ENCODE measurements at regions not wholly inside any gene's neighbourhood (a gene's known extent, or its start where the extent isn't known, plus 50 kb on each side); places are given as distances from the start of the nearest gene placed in this dataset.

- DNase-seq (ENCODE audit: low spot score) (no peak), ATAC-seq (ENCODE audit: insufficient number of reproducible peaks, low FRiP score, low read depth) (no peak)
- Histone ChIP-seq H3K4me3 (no peak overlapping the region), H3K36me3 (no peaks in the 10 kb centered on the region), H3K27me3 (replicated peaks; ENCODE audit: insufficient read depth) (no peaks in the 10 kb centered on the region), H3K4me1 (ENCODE audit: control insufficient read depth in 1 of 2, low read depth in 2 of 2) (no peaks in the 10 kb centered on the region), H3K27ac (no peak overlapping the region), H3K9me3 (no peaks in the 10 kb centered on the region)
- TF ChIP-seq, protein P1, sequence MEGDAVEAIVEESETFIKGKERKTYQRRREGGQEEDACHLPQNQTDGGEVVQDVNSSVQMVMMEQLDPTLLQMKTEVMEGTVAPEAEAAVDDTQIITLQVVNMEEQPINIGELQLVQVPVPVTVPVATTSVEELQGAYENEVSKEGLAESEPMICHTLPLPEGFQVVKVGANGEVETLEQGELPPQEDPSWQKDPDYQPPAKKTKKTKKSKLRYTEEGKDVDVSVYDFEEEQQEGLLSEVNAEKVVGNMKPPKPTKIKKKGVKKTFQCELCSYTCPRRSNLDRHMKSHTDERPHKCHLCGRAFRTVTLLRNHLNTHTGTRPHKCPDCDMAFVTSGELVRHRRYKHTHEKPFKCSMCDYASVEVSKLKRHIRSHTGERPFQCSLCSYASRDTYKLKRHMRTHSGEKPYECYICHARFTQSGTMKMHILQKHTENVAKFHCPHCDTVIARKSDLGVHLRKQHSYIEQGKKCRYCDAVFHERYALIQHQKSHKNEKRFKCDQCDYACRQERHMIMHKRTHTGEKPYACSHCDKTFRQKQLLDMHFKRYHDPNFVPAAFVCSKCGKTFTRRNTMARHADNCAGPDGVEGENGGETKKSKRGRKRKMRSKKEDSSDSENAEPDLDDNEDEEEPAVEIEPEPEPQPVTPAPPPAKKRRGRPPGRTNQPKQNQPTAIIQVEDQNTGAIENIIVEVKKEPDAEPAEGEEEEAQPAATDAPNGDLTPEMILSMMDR (IDR thresholded peaks at IDR 0.05): no peak
Measured at GRCh38 chr16:51936846-51937245, 610.1 kb downstream of the TOX3 start.

- H3K4me3 ChIP-seq: no peak overlapping the region
- no peak overlapping the region for H3K27ac ChIP-seq
- H3K4me1 ChIP-seq (ENCODE audit: control insufficient read depth in 1 of 2, low read depth in 2 of 2): no peaks in the 10 kb centered on the region
- H3K36me3 ChIP-seq: no peaks in the 10 kb centered on the region
- TF ChIP-seq, protein P1 (IDR thresholded peaks at IDR 0.05): no peak
- ATAC-seq (ENCODE audit: insufficient number of reproducible peaks, low FRiP score, low read depth): no peak
- H3K27me3 ChIP-seq (replicated peaks; ENCODE audit: insufficient read depth): no peaks in the 10 kb centered on the region
- no peaks in the 10 kb centered on the region for H3K9me3 ChIP-seq
- no peak for DNase-seq (ENCODE audit: low spot score)
Measured at GRCh38 chr16:51932317-51932716, 614.6 kb downstream of the TOX3 start.

DNA sequence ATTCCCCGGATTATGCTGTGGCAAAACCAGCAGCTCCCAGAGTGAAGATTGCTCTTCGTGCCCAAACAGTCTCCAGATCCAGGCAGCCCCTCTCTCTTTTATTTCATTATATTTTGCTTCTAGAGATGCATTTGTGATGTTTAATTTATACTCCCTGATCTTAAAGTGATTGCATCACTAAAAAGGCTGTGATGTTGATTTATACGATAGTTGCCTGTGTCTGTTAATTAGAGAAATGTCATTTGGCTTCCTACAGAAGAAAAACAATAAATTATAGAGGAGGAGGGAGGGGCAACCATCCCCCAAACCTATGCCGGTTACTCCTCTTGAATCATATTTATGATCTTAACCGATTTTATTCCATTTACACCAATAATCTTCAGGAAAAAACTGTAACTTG, 615.3 kb downstream of the TOX3 start:
- no peaks in the 10 kb centered on the region for H3K36me3 ChIP-seq
- no peaks in the 10 kb centered on the region for H3K4me1 ChIP-seq (ENCODE audit: control insufficient read depth in 1 of 2, low read depth in 2 of 2)
- no peaks in the 10 kb centered on the region for H3K9me3 ChIP-seq
- H3K27ac ChIP-seq: no peak overlapping the region
- ATAC-seq (ENCODE audit: insufficient number of reproducible peaks, low FRiP score, low read depth): no peak
- no peaks in the 10 kb centered on the region for H3K27me3 ChIP-seq (replicated peaks; ENCODE audit: insufficient read depth)
- no peak for DNase-seq (ENCODE audit: low spot score)
- TF ChIP-seq, protein P1 (IDR thresholded peaks at IDR 0.05): no peak
- H3K4me3 ChIP-seq: no peak overlapping the region

DNA sequence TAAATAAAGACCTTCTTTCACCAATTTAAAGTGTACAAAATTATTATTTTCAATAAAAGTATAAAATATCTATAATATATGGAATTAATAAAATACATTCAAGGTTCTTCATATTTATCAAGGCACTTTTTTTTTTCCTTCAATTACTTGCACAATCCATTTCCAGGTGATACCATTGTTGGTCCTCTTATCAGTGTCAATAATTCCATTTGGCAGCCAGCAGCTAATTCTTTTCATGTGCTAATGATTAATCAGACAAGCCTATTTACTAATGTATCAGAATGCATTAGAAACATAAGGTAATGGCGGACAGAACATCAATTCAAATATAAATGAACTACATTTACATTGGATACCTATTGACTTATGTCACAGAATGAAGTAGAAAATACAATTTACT, 622.2 kb downstream of the TOX3 start:
- no peaks in the 10 kb centered on the region for H3K9me3 ChIP-seq
- ATAC-seq (ENCODE audit: insufficient number of reproducible peaks, low FRiP score, low read depth) (no peak), DNase-seq (ENCODE audit: low spot score) (no peak)
- H3K4me3 ChIP-seq: no peak overlapping the region
- no peaks in the 10 kb centered on the region for H3K4me1 ChIP-seq (ENCODE audit: control insufficient read depth in 1 of 2, low read depth in 2 of 2)
- TF ChIP-seq, protein P1 (IDR thresholded peaks at IDR 0.05): no peak
- H3K36me3 ChIP-seq: no peaks in the 10 kb centered on the region
- no peaks in the 10 kb centered on the region for H3K27me3 ChIP-seq (replicated peaks; ENCODE audit: insufficient read depth)
- H3K27ac ChIP-seq: no peak overlapping the region

- H3K4me3 ChIP-seq: no peak overlapping the region
- TF ChIP-seq, protein P1 (IDR thresholded peaks at IDR 0.05): no peak
- ATAC-seq (ENCODE audit: insufficient number of reproducible peaks, low FRiP score, low read depth): no peak
- no peaks in the 10 kb centered on the region for H3K4me1 ChIP-seq (ENCODE audit: control insufficient read depth in 1 of 2, low read depth in 2 of 2)
- H3K27ac ChIP-seq: no peak overlapping the region
- no peaks in the 10 kb centered on the region for H3K27me3 ChIP-seq (replicated peaks; ENCODE audit: insufficient read depth)
- no peaks in the 10 kb centered on the region for H3K36me3 ChIP-seq
- DNase-seq (ENCODE audit: low spot score): no peak
- no peaks in the 10 kb centered on the region for H3K9me3 ChIP-seq
Measured at GRCh38 chr16:51922476-51922875, 624.5 kb downstream of the TOX3 start.

Measured in thoracic aorta (tissue), 2 donors.